Umbilical cord (tissue), 1 donor: ENCODE measurements at regions not wholly inside any gene's neighbourhood (a gene's known extent, or its start where the extent isn't known, plus 50 kb on each side); places are given as distances from the start of the nearest gene placed in this dataset.

Source experiments
- DNase-seq: peaks from one replicate; pipeline ENCODE4 v3.0.0-alpha.2; 2015; ENCODE audit warnings: low spot score

GRCh38 chr6:129967427-129967826 lies 51.0 kb upstream of the L3MBTL3 start:
- DNase-seq = no peak

GRCh38 chr6:129966125-129966524 lies 52.3 kb upstream of the L3MBTL3 start:
- no peak for DNase-seq

GRCh38 chr6:129965096-129965495 lies 53.3 kb upstream of the L3MBTL3 start:
- no peak for DNase-seq

GRCh38 chr6:129959358-129959930 lies 58.9 kb upstream of the L3MBTL3 start:
- no peak for DNase-seq

GRCh38 chr6:129957941-129958898 lies 60.2 kb upstream of the L3MBTL3 start:
- no peak for DNase-seq

- peak; percentile 16 for DNase-seq
These were observed 62.8 kb upstream of the L3MBTL3 start for GRCh38 chr6:129955584-129955983.

- DNase-seq = peak; percentile 2
These were observed 63.5 kb upstream of the L3MBTL3 start for GRCh38 chr6:129954749-129955431.

- no peak for DNase-seq
These were observed 70.6 kb upstream of the L3MBTL3 start for GRCh38 chr6:129947797-129948196.

- DNase-seq = no peak
These were observed 71.8 kb upstream of the L3MBTL3 start for GRCh38 chr6:129946439-129947140.

GRCh38 chr6:129943637-129944271 lies 74.6 kb upstream of the L3MBTL3 start:
- no peak for DNase-seq

- DNase-seq = no peak
These were observed 77.8 kb upstream of the L3MBTL3 start for GRCh38 chr6:129940454-129941195.

- DNase-seq = no peak
These were observed 77.3 kb upstream of the TMEM244 start for GRCh38 chr6:129938249-129939020.

GRCh38 chr6:129936329-129937165 lies 75.4 kb upstream of the TMEM244 start:
- peak; percentile 60 for DNase-seq

- no peak for DNase-seq
These were observed 71.2 kb upstream of the TMEM244 start for GRCh38 chr6:129932321-129932720.

GRCh38 chr6:129929433-129929832 lies 68.3 kb upstream of the TMEM244 start:
- no peak for DNase-seq

- no peak for DNase-seq
These were observed 62.6 kb upstream of the TMEM244 start for GRCh38 chr6:129923530-129924250.

GRCh38 chr6:129921169-129921817 lies 60.2 kb upstream of the TMEM244 start:
- no peak for DNase-seq
